ENCODE measurements at regions not wholly inside any gene's neighbourhood (a gene's known extent, or its start where the extent isn't known, plus 50 kb on each side); places are given as distances from the start of the nearest gene placed in this dataset.

DNA sequence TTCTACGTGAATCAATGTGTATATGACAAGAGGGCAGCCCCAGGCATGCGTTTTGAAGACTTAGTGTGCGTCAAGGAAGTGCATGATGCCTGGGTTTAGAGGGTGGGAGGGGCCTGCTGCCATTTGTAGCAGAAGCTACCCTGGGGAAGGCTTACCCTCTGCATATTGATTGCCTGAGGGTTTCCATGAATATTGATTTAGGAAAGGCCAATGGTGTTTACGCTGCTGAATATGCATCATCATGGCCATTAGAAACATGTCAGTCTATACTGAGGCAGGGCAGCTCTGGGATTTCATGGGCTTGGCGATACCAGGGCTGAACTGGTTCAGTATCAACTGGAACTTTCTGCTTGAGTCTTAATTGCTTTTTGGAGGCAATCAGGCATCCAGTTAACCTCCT is 259.3 kb downstream of the DCDC2C start:
- no peaks in the 10 kb centered on the region for H3K79me2 ChIP-seq (ENCODE audit: control insufficient read depth, insufficient read depth, low read length)
- TF ChIP-seq PAX5 (IDR thresholded peaks at IDR 0.05; ENCODE audit: borderline replicate concordance, low read depth, low read length) = no peak
- no peak for TF ChIP-seq KLF5 (IDR thresholded peaks at IDR 0.05; ENCODE audit: partially characterized antibody)
- no peak for TF ChIP-seq SMAD1 (IDR thresholded peaks at IDR 0.05; ENCODE audit: low read depth, partially characterized antibody)
- H3K36me3 ChIP-seq (ENCODE audit: control insufficient read depth in 2 of 2, insufficient read depth in 2 of 2, low read length in 1 of 2) = no peaks in the 10 kb centered on the region
- DNase-seq (ENCODE audit: low read depth, low spot score) (no peak), FAIRE-seq (no peak), ATAC-seq (no peak)
- no peak overlapping the region for H3K27ac ChIP-seq (ENCODE audit: control insufficient read depth, insufficient read depth)
- ChIA-PET POLR2A (no interaction called here), SMC1A (ENCODE audit: uncharacterized antibody, unreplicated experiment) (interaction anchor here (0.8 kb wide), 1 partner anchor 325 kb away, joined by 3 read pairs; no protein-coding TSS in a partner anchor), RAD21 (ENCODE audit: unreplicated experiment) (no interaction called here), CTCF (no interaction called here)
- H3K27me3 ChIP-seq (replicated peaks in 1 of 2; ENCODE audit: control insufficient read depth in 2 of 2, insufficient read depth in 2 of 2, low read length in 1 of 2) = no peaks in the 10 kb centered on the region
- intact Hi-C loops (cut with micrococcal nuclease; ENCODE audit: unreplicated experiment) = no loop called here
- no peaks in the 10 kb centered on the region for H4K20me1 ChIP-seq (ENCODE audit: control insufficient read depth, insufficient read depth)
- in situ Hi-C loops (cut with MboI) = loop anchor here (25.0 kb wide), 1 partner anchor 1400 kb away; no protein-coding TSS in a partner anchor
- no TSS peak for BruUV-seq (replicated peaks)
- WGBS (ENCODE audit: insufficient coverage, insufficient replicate concordance, low lambda C conversion rate, missing lambda C conversion rate) = 5% methylated on average over 5 of the region's 5 CpGs
- no peaks in the 10 kb centered on the region for H3K4me1 ChIP-seq (ENCODE audit: control insufficient read depth, insufficient read depth, low read length)
- H3K9ac ChIP-seq (ENCODE audit: control insufficient read depth, insufficient read depth, low read length) = no peak overlapping the region
- H3K4me3 ChIP-seq = no peak overlapping the region
- H2AFZ ChIP-seq (ENCODE audit: control insufficient read depth, low read depth, low read length) = no peak overlapping the region
- H3K4me2 ChIP-seq (ENCODE audit: control insufficient read depth, insufficient read depth) = no peak overlapping the region
- no peaks in the 10 kb centered on the region for H3K9me3 ChIP-seq (replicated peaks; ENCODE audit: control insufficient read depth, insufficient read depth, low read length)

DNA sequence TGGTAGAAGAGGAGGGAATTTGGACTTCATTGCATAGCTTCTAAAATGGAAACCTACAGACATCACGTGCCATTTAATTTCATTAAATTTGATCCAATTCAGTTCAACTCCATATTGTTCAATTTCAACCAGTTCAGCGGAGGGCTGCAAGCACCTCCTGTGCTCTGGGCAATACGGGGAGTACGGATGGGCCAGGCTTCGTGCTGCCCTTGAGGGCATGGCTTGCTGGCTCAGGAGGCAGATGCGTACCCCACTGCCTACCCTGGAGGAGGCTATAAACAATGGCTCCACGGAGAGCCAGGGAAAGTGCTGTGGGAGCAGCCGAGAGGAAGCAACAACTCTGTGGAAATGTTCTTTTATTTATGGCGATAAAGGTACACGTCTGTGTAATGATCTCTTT is 261.8 kb downstream of the DCDC2C start:
- CTCF ChIA-PET = no interaction called here
- FAIRE-seq = no peak
- SMC1A ChIA-PET (ENCODE audit: uncharacterized antibody, unreplicated experiment) = no interaction called here
- POLR2A ChIA-PET = no interaction called here
- no peaks in the 10 kb centered on the region for H3K79me2 ChIP-seq (ENCODE audit: control insufficient read depth, insufficient read depth, low read length)
- H4K20me1 ChIP-seq (ENCODE audit: control insufficient read depth, insufficient read depth) = no peaks in the 10 kb centered on the region
- no peak for DNase-seq (ENCODE audit: low read depth, low spot score)
- ATAC-seq = no peak
- no peaks in the 10 kb centered on the region for H3K4me1 ChIP-seq (ENCODE audit: control insufficient read depth, insufficient read depth, low read length)
- H2AFZ ChIP-seq (ENCODE audit: control insufficient read depth, low read depth, low read length) = no peak overlapping the region
- WGBS (ENCODE audit: insufficient coverage, insufficient replicate concordance, low lambda C conversion rate, missing lambda C conversion rate) = 38% methylated on average over 10 of the region's 10 CpGs
- H3K36me3 ChIP-seq (ENCODE audit: control insufficient read depth in 2 of 2, insufficient read depth in 2 of 2, low read length in 1 of 2) = no peaks in the 10 kb centered on the region
- RAD21 ChIA-PET (ENCODE audit: unreplicated experiment) = no interaction called here
- no peak overlapping the region for H3K4me3 ChIP-seq
- no peak overlapping the region for H3K27ac ChIP-seq (ENCODE audit: control insufficient read depth, insufficient read depth)
- H3K9me3 ChIP-seq (replicated peaks; ENCODE audit: control insufficient read depth, insufficient read depth, low read length) = no peaks in the 10 kb centered on the region
- intact Hi-C loops (cut with micrococcal nuclease; ENCODE audit: unreplicated experiment) = no loop called here
- H3K27me3 ChIP-seq (replicated peaks in 1 of 2; ENCODE audit: control insufficient read depth in 2 of 2, insufficient read depth in 2 of 2, low read length in 1 of 2) = no peaks in the 10 kb centered on the region
- BruUV-seq (replicated peaks) = no TSS peak
- in situ Hi-C loops (cut with MboI) = loop anchor here (25.0 kb wide), 1 partner anchor 1397 kb away; no protein-coding TSS in a partner anchor
- H3K4me2 ChIP-seq (ENCODE audit: control insufficient read depth, insufficient read depth) = no peak overlapping the region
- H3K9ac ChIP-seq (ENCODE audit: control insufficient read depth, insufficient read depth, low read length) = no peak overlapping the region
- TF ChIP-seq, protein P1, sequence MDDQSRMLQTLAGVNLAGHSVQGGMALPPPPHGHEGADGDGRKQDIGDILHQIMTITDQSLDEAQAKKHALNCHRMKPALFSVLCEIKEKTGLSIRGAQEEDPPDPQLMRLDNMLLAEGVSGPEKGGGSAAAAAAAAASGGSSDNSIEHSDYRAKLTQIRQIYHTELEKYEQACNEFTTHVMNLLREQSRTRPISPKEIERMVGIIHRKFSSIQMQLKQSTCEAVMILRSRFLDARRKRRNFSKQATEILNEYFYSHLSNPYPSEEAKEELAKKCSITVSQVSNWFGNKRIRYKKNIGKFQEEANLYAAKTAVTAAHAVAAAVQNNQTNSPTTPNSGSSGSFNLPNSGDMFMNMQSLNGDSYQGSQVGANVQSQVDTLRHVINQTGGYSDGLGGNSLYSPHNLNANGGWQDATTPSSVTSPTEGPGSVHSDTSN (IDR thresholded peaks at IDR 0.05; ENCODE audit: insufficient replicate concordance, low read depth, low read length) = no peak
- TF ChIP-seq, protein P2, sequence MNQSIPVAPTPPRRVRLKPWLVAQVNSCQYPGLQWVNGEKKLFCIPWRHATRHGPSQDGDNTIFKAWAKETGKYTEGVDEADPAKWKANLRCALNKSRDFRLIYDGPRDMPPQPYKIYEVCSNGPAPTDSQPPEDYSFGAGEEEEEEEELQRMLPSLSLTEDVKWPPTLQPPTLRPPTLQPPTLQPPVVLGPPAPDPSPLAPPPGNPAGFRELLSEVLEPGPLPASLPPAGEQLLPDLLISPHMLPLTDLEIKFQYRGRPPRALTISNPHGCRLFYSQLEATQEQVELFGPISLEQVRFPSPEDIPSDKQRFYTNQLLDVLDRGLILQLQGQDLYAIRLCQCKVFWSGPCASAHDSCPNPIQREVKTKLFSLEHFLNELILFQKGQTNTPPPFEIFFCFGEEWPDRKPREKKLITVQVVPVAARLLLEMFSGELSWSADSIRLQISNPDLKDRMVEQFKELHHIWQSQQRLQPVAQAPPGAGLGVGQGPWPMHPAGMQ (IDR thresholded peaks at IDR 0.05; ENCODE audit: borderline replicate concordance) = no peak
- TF ChIP-seq GATAD2B (conservative IDR thresholded peaks at IDR 0.05; ENCODE audit: low read depth) (no peak), ZBED1 (IDR thresholded peaks at IDR 0.05; ENCODE audit: borderline replicate concordance) (no peak), CEBPB (IDR thresholded peaks at IDR 0.05; ENCODE audit: borderline replicate concordance in 1 of 2, low read depth in 2 of 2, low read length in 2 of 2) (no peak), MEF2A (IDR thresholded peaks at IDR 0.05; ENCODE audit: insufficient read depth, low read depth, low read length) (no peak), NFIC (IDR thresholded peaks at IDR 0.05; ENCODE audit: low read depth, low read length) (no peak), TBL1XR1 (IDR thresholded peaks at IDR 0.05; ENCODE audit: low read depth, low read length) (no peak)
- TF ChIP-seq, protein P3, sequence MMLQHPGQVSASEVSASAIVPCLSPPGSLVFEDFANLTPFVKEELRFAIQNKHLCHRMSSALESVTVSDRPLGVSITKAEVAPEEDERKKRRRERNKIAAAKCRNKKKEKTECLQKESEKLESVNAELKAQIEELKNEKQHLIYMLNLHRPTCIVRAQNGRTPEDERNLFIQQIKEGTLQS (IDR thresholded peaks at IDR 0.05; ENCODE audit: borderline replicate concordance, extremely low read depth, low read depth, low read length) = no peak
- TF ChIP-seq, protein P4, sequence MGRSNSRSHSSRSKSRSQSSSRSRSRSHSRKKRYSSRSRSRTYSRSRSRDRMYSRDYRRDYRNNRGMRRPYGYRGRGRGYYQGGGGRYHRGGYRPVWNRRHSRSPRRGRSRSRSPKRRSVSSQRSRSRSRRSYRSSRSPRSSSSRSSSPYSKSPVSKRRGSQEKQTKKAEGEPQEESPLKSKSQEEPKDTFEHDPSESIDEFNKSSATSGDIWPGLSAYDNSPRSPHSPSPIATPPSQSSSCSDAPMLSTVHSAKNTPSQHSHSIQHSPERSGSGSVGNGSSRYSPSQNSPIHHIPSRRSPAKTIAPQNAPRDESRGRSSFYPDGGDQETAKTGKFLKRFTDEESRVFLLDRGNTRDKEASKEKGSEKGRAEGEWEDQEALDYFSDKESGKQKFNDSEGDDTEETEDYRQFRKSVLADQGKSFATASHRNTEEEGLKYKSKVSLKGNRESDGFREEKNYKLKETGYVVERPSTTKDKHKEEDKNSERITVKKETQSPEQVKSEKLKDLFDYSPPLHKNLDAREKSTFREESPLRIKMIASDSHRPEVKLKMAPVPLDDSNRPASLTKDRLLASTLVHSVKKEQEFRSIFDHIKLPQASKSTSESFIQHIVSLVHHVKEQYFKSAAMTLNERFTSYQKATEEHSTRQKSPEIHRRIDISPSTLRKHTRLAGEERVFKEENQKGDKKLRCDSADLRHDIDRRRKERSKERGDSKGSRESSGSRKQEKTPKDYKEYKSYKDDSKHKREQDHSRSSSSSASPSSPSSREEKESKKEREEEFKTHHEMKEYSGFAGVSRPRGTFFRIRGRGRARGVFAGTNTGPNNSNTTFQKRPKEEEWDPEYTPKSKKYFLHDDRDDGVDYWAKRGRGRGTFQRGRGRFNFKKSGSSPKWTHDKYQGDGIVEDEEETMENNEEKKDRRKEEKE (IDR thresholded peaks at IDR 0.05) = no peak

Measured in GM12878 (cell line).